Stimulated activated CD4-positive, alpha-beta T cell treated with anti-CD3 and anti-CD28 coated beads, TNF-alpha, amount 100 ng/mL, for 24 hours (primary cell): ENCODE measurements at regions not wholly inside any gene's neighbourhood (a gene's known extent, or its start where the extent isn't known, plus 50 kb on each side); places are given as distances from the start of the nearest gene placed in this dataset.

Experiments used
- DNase-seq, 3 experiments: peaks; one replicate each; pipeline ENCODE4 v3.0.0-alpha.2; 2020; ENCODE audit warnings: low read depth in 3 of 3

DNA sequence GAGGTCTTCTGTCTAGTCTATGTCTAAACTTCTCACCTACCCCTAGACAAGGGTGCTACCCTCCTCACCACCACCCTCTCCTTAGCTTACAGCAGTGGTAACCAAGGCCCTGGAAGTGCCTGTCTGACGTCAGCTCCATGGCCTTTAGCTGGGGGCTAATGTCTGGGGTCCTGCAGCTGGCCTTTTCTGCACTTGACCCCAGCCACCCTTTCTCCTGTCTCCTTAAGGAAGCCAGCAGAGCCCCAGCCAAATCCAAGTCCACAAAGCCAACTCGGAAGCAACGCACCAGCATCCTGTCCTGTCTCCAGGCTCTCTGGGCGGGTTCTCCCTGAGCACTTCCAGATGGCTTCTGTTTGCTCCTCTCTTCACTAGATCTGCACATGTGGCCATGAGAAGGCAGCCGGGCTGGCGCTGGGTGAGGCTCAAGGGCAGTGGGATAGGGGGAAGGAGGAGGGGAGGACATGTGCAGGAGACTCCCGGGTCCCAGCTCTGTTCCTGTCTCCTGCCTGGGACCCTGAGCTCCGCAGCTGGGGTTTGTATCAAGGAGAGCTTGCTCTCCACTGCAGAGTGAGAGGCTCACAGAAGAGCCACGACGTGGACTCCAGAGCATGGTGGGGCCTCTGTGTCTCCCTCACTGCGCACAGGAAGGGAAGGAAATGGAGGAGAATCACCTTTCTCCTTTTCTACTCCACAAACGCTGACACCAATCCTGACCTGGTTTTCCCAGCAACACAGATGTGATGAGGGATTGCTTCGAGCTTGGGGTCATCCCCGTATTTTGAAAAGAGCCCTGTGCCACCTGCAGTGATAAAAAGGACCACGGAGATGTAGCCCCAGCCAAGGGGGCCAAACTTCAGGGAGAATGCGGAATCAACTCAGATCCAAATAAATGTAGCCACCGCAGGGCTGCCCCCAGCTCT is 204.2 kb downstream of the USP12 start:
- DNase-seq = no peak

DNA sequence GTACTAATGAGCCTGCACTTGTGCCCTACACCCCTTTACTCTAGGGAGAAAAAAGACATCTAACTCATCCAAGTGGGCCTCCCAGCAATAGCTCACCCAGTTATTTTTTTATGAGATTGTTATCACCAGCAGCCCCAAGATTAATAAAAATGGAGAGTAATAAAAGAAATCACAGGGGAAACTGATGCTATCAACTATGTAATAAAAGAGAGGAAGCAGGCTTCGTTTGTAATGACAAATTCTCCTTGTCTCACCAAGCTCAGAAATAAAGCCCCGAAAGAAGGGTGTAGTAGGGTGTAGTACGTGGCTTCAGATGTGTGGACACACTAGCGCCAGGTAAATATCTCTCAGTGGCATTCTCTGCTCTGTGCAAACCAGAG is 204.9 kb downstream of the USP12 start:
- no peak for DNase-seq

DNA sequence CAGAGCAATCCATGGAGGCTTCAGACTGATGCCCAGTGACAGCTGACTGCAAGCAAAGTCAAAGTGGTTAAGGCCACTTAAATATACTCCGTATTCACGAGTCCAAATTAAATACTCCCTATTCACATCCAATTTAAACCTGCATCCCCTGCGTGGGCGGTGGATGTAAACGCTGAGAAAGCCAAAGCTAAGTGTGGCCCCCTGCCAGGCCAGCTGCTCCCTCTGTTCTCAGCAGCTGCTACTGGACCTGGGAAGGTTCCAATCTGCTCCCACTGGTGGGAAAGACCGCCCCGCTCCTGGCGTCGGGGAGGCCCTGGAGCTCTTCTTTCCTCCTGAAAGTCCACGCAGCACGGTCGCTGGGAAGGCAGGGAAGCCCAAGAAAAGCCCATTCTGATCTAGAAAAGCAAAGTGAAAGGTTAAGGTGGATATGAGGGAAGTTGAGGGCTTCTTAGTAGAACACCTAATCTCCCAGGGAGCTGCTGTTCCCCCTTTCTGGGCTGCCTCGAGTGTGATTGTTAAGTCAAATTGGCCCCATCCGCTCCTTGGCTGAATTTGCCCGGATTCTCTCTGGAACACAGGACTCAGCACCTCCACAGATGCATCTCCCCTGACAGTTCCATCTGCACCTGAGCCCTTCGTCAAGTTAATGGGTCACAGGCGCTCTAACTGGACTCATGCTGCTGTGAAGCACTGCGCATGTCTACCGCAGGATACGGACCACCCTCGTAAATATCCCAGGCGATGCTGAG is 205.5 kb downstream of the USP12 start:
- DNase-seq = no peak

DNA sequence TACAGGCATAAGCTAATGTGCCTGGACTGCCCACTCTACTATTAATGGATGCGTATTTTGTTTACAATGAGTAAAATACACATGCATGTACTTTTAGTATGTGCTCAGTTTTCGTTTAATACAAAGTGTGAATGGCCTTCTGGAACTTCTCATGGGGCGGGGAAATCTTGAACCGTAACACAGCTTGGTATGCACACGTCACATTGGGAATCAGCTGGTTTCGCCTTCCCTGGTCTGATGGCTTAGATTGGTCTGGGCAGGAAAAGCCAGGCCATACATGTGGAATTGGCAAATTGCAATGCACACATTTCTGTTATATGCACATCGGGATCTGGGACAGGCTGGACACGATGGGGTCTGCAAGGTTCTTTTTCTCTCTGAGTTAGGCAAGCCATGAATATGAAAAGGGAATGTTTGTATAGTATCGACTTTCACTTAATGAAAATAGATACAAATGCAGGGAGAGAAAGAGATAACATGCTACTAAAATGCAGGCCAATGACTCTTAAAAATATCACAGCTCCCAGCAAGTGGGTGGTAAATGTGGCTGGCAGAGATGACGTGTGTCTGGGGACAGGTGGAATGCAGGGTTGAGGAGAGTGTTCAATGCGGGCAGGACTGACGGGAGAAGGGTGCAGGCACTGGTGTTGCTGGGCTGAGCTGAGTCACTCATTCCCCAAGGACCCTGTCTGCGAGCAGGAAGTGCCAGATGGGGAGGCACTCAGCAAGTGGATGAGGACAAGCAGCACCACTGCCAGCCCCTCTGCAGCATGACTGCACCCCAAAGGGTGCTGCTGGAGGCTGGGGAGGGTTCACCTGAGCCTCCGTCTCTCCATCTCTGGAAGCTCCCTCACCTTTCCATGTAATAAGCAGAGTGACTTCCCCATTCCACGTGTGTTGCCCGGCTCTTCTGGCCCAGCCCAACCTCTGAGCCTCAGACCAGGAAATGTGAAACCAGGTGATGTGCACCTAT is 204.0 kb upstream of the GPR12 start:
- DNase-seq = no peak

DNA sequence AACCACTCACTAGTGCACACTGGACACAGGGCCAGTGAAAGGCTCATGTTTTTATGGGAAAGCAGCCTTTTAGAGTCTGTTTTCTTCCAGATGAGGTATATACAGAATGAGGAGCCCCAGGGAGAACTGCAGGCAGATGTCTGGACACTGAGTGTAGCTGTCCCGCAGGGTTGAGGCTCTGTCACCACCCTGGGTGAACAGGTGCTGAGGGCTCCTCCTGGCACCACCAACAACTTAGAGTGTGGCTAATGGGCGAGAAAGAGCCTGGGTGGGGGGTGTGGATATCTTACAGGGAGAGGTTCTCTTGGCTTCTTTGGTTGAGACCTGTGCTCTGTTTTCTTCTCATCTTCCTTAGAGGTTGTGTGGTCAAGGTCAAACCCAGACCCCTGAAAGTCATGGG is 202.1 kb upstream of the GPR12 start:
- DNase-seq = no peak

DNA sequence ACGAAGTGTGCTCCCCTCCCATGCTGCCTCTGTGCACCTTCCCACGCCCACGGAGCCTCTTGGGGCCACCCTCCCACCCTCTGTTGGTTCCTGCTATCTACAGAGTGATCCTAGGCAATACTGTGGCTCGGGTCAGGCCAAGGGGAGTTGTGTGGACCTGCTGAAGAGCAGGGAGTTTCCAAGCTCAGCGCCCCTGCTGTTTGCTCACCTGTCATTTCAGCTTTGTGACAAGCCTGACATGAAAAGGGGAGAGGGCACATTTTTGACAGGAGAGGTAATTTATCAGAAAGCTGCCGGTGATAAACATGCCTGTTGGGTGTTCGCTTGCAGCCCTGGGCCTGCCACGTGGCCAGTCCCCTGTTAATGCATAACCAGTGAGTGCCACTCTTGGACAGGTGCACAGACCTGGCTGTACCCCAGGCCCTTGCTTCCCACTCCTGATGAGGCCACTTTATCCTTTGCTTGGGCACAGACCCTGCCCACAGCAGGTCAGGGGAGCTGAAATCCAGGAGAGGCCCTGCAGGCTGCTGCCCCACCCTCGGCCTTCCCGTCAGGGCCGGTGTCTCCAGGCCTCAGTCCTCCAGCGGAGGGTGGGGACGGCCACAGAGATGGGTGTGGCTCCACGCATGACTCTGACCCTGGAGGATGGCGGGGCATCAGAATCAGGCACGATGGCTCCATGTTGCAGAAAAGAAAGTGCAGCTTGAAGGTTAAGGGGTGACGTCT is 201.5 kb upstream of the GPR12 start:
- no peak for DNase-seq

DNA sequence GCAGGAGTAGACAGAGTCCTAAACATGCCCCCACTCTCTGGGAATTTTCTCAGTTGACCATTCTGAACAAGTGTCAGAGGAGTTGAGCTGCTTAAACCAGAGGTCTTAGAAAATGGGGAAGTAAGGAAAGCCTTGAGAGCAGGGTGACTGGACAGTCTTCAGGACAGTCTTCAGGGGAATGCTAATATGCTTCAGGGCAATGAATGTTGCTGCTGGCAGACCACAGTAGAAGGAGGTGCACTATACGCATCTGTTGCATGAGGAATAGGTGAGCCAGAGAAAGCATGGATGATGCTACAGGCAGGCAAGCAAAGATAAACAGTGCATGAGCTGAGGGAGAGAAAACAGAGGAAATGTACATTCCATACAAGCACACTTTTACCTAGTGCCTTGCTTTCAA is 196.6 kb upstream of the GPR12 start:
- no peak for DNase-seq

DNA sequence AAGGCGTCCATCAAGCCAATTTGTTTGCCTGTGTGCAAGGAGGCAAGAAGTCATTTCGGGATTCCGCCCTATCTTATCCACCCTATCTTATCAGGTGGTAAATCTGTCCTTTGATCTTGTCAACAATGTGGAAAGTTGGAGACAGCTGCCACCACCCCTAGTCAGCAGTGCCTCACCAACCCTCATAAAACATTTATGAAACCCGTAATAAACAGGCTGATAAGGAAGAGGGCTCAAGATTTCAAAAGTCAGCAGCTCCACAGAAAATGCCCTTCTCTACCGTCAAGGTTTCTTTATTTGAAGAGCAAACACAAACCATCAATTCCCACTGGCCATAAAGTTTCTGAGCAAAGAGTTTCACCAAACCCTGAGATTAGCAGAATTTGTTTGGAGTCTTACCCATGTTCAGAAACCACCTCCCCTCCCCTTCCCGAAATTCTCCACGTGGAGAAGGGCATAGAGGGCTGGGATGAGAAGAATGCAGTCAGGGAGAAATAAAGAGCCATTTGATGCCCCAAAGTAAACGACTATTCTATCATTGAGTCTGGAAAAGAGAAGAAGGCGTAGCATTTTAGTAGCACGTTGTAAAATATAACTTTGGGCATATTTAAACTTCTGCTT is 196.0 kb upstream of the GPR12 start:
- DNase-seq = no peak

DNA sequence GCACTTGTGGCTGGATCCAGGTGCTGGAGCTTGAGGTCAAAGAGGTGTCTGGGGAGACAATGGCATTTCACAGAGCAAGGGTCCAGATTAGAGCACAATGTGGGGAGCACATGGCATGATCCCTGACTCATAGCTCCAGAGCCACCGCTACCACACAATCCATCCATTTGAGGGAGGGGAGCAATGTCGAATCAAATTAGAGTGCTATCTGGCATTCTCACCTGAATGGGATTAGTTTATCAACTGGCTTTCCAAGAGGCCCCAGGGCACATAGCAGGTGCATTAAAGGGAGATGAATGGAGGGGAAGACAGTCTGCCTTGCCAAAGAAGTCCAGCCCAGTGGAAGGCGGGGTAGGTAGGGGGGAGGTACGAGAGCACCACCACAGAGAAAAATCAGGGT is 194.4 kb upstream of the GPR12 start:
- no peak for DNase-seq

DNA sequence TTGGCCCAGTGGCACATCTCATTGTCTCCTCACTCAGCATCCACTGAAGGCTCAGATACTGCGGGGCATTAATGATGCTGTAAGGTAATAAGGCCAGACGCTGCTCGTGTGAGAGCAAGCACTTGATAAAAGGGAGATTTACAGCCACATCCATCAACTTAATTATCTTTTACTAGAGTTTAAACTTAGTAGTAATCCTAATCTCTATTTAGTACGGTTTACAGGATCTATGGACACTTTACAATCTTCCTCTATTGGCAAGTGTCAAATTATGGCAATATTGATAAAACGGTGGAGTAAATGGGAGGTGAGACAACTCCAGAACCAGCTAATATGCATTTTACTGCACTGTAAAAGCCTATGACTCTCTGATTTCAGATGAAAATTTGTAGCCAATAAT is 192.7 kb upstream of the GPR12 start:
- DNase-seq = no peak

DNA sequence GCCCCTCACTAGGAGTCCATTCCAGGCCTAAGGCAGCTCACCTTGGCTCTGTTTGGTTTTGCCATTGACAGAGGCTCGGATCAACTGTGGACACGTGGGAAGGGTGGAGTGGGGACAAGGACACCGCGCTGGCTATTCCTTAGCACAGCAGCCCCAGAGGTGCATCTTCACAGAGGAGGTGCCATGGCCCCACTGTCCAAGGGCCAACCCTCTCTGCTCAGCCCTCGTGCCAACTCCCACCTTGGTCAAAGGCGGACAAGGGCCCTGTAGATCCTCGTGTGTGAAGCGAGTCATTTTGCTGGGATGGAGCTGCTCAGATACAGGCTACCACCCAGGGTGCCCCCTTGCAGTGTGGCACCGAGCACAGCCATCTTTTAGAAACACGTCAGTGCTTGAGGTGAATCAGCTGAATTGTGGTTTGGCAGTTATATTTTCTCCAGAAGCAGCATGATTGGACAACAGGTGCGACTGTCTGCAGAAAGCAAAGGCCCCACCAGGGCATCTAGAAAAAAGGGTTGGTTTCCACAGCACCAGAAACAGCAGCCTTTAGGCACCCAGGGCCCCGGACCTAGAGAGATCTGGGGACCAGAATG is 192.1 kb upstream of the GPR12 start:
- DNase-seq = no peak

DNA sequence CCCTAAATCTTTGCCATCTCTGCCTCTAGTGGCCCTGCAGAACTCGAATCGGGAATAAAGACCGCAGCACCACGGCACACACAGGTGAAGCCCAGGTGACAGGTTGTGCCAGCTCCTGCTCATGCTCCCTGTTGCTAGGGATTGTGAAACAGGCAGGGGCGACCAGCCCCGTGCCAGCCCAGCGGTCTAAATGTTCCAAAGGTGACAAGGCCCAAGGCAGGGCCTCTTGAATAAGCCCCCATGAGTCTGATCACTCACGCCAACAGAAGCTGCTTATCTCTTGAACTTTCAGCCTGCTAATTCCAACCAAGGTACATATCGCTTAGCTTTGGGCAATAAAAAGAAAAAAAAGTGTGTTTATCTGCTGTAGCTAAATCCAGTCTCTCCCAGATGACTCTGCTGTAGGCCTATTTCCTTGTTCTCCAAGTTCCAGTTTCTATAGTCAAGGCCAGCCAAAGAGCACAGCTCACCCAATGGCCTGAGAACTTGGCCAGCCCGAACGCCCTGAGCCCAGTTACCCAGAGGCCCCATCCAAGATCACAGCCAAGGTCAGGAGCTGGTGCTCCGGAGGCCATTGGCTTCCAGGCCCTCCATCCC is 191.1 kb upstream of the GPR12 start:
- DNase-seq = no peak

DNA sequence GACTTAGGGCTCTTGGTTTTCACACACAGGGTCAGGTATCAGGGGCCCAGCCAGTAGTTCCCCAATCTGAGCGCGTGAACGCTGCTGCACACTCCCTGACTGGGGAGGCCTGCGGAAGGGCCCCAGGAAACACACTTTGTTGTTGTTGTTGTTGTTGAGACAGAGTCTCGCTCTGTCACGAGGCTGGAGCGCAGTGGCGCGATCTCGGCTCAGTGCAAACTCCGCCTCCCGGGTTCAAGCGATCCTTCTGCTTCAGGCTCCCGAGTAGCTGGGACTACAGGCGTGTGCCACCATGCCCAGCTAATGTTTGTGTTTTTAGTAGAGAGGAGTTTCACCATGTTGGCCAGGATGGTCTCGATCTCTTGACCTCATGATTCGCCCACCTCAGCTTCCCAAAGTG is 190.4 kb upstream of the GPR12 start:
- DNase-seq = no peak

DNA sequence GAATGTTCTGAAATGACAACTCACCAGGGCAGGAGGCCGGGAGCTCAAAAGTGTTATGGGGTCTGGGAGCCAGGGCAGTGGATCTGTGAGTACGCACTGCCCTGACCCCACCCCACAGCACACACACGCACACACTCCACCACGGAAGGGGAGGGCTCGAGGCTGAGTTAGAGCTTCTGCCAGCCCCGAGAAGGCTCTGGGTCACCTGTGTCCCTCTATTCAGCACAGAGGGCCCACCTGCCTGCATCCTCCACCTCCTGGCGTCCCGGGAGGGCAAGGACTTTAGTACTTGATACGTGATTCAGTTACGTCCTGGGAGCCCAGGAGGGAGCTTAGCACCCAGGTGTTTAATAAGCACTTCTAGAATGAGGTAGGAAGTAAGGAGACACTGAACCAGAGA is 190.0 kb upstream of the GPR12 start:
- no peak for DNase-seq

DNA sequence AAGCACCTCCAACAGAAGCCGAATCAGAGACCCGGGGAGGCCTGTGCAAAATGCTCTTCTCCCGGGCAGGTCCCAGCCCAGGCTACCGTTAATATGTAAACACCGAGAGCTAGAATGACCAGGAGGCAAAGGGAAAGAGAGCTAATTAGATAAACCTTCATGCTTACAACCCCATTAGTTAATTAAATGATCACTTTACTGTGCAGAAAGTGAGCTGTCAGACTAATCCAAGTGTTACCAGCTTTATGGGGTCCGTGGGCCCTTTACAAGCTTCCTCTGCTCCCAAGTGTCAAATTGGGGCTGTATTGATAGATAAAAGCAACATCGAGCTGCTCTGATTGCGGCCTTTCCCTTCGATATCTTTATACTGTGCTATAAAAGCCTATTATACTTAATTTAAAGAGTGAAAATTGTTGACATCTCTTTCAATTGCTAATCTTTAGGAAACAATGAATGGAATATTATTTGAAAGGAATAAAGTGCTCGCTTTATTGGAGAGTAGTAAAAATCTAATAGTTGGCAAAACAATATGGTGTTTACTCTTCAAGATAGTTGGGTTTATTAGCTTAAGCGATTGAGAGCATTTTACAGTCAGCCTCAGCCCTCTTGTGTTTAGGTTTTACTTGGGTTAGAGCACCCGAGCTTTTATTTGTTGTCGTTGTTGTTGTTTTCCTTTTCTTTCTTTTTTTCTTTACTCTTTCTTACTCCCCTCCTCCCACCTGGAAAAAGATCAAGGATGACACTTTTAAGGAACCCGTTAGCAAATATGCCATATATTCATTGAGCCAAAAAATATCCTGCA is 189.3 kb upstream of the GPR12 start:
- no peak for DNase-seq

DNA sequence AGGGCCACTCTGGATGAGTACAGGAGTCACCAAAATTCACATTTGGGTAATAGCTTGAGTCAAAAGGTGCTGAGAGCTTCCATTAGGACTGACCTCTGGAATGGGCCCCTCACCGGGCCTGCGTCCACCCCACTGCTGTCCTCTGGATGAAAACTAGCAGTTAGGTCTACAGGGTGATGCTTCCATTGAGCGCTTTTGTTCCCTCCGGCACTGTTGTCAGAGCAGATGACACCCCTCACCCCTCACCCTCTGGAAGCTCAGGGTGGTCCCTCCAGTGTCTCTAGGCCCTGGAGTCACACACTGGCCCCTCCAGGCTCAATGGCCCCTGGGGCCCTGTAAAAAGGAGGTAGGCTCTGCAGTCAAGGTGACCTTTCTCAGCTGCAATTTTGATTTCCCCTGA is 187.8 kb upstream of the GPR12 start:
- no peak for DNase-seq

DNA sequence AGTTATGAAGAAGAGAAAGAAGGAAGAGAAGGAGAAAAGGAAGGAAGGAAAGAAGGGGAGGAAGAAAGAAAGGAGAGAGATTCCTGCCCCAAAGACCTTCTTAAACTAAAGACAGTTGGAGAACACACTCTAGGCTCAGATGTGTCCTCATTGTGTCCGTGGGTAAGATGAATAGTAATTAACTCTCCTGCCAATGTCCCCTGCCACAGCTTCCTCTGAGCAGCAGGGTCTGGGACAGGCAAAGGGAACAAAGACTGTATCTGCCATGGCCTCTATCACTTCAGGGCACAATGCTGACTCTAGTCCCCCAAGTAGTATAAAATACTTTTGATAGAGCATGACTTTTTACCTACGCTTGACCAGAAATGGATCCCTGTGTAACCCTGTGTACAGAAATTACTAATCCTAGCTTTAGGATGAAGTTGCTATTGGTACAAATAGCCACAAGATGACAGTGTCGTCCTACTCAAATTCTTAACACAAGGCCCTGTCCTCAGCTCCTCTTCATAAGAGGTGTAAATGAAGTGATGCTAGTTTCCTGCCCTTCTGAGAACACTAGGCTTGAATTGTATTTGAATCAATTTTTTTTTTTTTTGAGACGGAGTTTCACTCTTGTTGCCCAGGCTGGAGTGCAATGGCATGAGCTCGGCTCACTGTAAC is 186.2 kb upstream of the GPR12 start:
- no peak for DNase-seq

DNA sequence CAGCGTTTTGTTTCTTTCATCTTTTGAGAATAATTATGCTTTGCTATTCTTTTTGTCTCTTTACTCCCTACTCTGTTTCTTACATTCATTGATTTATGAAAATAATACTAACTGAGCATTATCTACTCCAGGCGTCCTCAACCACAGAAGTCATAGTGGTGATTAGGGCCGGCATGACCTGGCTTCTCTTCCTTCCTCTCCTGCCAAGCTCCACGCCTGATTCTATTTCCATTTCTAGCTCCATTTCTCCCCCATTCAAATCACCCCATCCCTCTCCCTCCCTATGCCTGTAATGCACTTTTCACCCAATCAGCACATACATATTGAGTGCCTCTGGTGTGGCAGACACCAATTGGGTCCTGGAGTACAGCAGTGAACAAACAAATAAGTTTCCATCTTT is 183.2 kb upstream of the GPR12 start:
- no peak for DNase-seq

DNA sequence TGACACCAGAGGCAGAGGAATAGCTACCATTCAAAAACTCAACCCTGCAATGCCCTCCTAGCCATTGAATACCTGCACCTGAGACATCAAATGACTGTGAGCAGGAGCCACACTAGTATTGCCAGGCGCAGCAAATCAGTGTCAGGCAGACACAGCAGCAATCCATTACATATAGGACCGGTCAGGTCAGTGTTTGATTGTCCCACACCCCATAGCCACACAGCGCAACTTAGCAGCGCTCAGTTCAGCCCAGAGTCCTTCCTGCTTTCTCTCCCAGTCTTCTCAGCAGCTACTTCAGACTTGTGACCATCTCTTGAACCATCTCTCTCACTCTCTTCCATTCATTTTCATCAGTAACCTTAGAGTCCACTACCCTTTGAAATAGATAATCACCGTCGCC is 181.6 kb upstream of the GPR12 start:
- DNase-seq = no peak
